ENCODE measurements at regions not wholly inside any gene's neighbourhood (a gene's known extent, or its start where the extent isn't known, plus 50 kb on each side); places are given as distances from the start of the nearest gene placed in this dataset.

GRCh38 chr4:131632877-131633276 lies 1516.2 kb upstream of the PCDH10 start:
- TF ChIP-seq, protein P1, sequence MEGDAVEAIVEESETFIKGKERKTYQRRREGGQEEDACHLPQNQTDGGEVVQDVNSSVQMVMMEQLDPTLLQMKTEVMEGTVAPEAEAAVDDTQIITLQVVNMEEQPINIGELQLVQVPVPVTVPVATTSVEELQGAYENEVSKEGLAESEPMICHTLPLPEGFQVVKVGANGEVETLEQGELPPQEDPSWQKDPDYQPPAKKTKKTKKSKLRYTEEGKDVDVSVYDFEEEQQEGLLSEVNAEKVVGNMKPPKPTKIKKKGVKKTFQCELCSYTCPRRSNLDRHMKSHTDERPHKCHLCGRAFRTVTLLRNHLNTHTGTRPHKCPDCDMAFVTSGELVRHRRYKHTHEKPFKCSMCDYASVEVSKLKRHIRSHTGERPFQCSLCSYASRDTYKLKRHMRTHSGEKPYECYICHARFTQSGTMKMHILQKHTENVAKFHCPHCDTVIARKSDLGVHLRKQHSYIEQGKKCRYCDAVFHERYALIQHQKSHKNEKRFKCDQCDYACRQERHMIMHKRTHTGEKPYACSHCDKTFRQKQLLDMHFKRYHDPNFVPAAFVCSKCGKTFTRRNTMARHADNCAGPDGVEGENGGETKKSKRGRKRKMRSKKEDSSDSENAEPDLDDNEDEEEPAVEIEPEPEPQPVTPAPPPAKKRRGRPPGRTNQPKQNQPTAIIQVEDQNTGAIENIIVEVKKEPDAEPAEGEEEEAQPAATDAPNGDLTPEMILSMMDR (IDR thresholded peaks at IDR 0.05; ENCODE audit: low read depth, low read length), result no peak
- TF ChIP-seq, protein P2, sequence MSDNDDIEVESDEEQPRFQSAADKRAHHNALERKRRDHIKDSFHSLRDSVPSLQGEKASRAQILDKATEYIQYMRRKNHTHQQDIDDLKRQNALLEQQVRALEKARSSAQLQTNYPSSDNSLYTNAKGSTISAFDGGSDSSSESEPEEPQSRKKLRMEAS (IDR thresholded peaks at IDR 0.05; ENCODE audit: low read depth, low read length), result no peak
- TF ChIP-seq POLR2A (IDR thresholded peaks at IDR 0.05; ENCODE audit: extremely low read depth, insufficient read length), result no peak
